CD8-positive, alpha-beta memory T cell (primary cell): ENCODE measurements at regions not wholly inside any gene's neighbourhood (a gene's known extent, or its start where the extent isn't known, plus 50 kb on each side); places are given as distances from the start of the nearest gene placed in this dataset.

Experiments used
- CTCF ChIA-PET: fragments of 350-600 bp; sonication (Branson Sonifier 250); formaldehyde crosslinking; loops from one replicate; lab custom pipeline; 2021; ENCODE audit warnings: antibody characterized with exemption; lab: Charles Lee
- POLR2A ChIA-PET: fragments of 350-600 bp; sonication (Branson Sonifier 250); formaldehyde crosslinking; loops from one replicate; lab custom pipeline; 2021; ENCODE audit warnings: antibody characterized with exemption; lab: Charles Lee
- DNase-seq, 5 donors: peaks; one replicate each; pipeline versions ENCODE4 v3.0.0 to v3.0.0-alpha.2; 2020 to 2022; ENCODE audit warnings: mixed read lengths in 1 of 5
- H3K27ac ChIP-seq: one replicate; pipeline ENCODE4 v1.7.0; 2013; ENCODE audit warnings: low read depth, mild to moderate bottlenecking, low read length, moderate library complexity
- H3K27me3 ChIP-seq: 2 replicates; pipeline ENCODE4 v1.7.0; 2013; ENCODE audit warnings: low read length, mild to moderate bottlenecking; ENCODE audit not compliant: insufficient read depth, poor library complexity, severe bottlenecking
- H3K36me3 ChIP-seq: 2 replicates; pipeline ENCODE4 v1.7.0; 2013; ENCODE audit warnings: mild to moderate bottlenecking, low read length, moderate library complexity; ENCODE audit not compliant: insufficient read depth
- H3K4me1 ChIP-seq: 2 replicates; pipeline ENCODE4 v1.7.0; 2013; ENCODE audit warnings: mild to moderate bottlenecking, low read length, moderate library complexity; ENCODE audit not compliant: insufficient read depth
- H3K4me3 ChIP-seq: 2 replicates; pipeline ENCODE4 v1.7.0; 2013; ENCODE audit warnings: mild to moderate bottlenecking, low read length
- H3K9me3 ChIP-seq: 2 replicates; pipeline ENCODE4 v1.7.0; 2013; ENCODE audit warnings: mild to moderate bottlenecking, low read length
- H3K27ac Mint-ChIP-seq, 8 donors: one replicate each; pipeline ENCODE4 v1.8.0; 2020 to 2021; ENCODE audit warnings: mixed read lengths in 8 of 8, mild to moderate bottlenecking in 6 of 8, inconsistent platforms in 3 of 8, moderate library complexity in 3 of 8
- H3K27me3 Mint-ChIP-seq, 2 donors: one replicate each; pipeline ENCODE4 v1.8.0; 2020 to 2021; ENCODE audit warnings: mixed read lengths in 2 of 2, mild to moderate bottlenecking in 1 of 2, moderate library complexity in 1 of 2
- H3K36me3 Mint-ChIP-seq, 3 donors: one replicate each; pipeline ENCODE4 v1.8.0; 2020 to 2021; ENCODE audit warnings: mixed read lengths in 3 of 3, inconsistent platforms in 1 of 3, mild to moderate bottlenecking in 1 of 3
- H3K4me1 Mint-ChIP-seq, 3 donors: one replicate each; pipeline ENCODE4 v1.8.0; 2020 to 2021; ENCODE audit warnings: mixed read lengths in 3 of 3, inconsistent platforms in 1 of 3, mild to moderate bottlenecking in 1 of 3
- H3K4me3 Mint-ChIP-seq, 7 donors: one replicate each; pipeline ENCODE4 v1.8.0; 2020 to 2021; ENCODE audit warnings: mixed read lengths in 7 of 7, mild to moderate bottlenecking in 6 of 7, moderate library complexity in 4 of 7, inconsistent platforms in 2 of 7
- H3K9me3 Mint-ChIP-seq, 5 donors: one replicate each; pipeline ENCODE4 v1.8.0; 2020 to 2022; ENCODE audit warnings: mixed read lengths in 5 of 5, mild to moderate bottlenecking in 3 of 5, moderate library complexity in 2 of 5, inconsistent platforms in 1 of 5

GRCh38 chr16:9610727-9611126, 519.3 kb downstream of the HAPSTR1 start:
- no peak for DNase-seq
- H3K4me3 ChIP-seq, result no peak overlapping the region
- H3K4me1 Mint-ChIP-seq, result no peaks in the 10 kb centered on the region
- peaks cover 0 to 3% (median 0%) of the 10 kb centered on the region in 5 donors for H3K9me3 Mint-ChIP-seq
- H3K9me3 ChIP-seq, result no peaks in the 10 kb centered on the region
- peaks cover 0 to 2% of the 10 kb centered on the region in 2 donors for H3K27me3 Mint-ChIP-seq
- ChIA-PET CTCF (no interaction called here), POLR2A (no interaction called here)
- no peak overlapping the region for H3K27ac ChIP-seq
- H3K4me1 ChIP-seq, result no peaks in the 10 kb centered on the region
- no peaks in the 10 kb centered on the region for H3K36me3 Mint-ChIP-seq
- no peaks in the 10 kb centered on the region for H3K36me3 ChIP-seq
- no peaks in the 10 kb centered on the region for H3K27me3 ChIP-seq
- H3K27ac Mint-ChIP-seq, result no peak overlapping the region
- no peak overlapping the region for H3K4me3 Mint-ChIP-seq

- H3K4me3 Mint-ChIP-seq, result no peak overlapping the region
- Histone ChIP-seq H3K27ac (no peak overlapping the region), H3K4me1 (no peaks in the 10 kb centered on the region), H3K27me3 (no peaks in the 10 kb centered on the region), H3K9me3 (no peaks in the 10 kb centered on the region), H3K36me3 (no peaks in the 10 kb centered on the region), H3K4me3 (no peak overlapping the region)
- CTCF ChIA-PET, result no interaction called here
- H3K4me1 Mint-ChIP-seq, result no peaks in the 10 kb centered on the region
- no peak overlapping the region for H3K27ac Mint-ChIP-seq
- H3K36me3 Mint-ChIP-seq, result no peaks in the 10 kb centered on the region
- POLR2A ChIA-PET, result no interaction called here
- DNase-seq, result no peak
- no peaks in the 10 kb centered on the region for H3K9me3 Mint-ChIP-seq
- H3K27me3 Mint-ChIP-seq, result peaks cover 0 to 2% of the 10 kb centered on the region in 2 donors
Measured at GRCh38 chr16:9612267-9612666, 520.8 kb downstream of the HAPSTR1 start.

- peaks cover 0 to 2% (median 0%) of the 10 kb centered on the region in 5 donors for H3K9me3 Mint-ChIP-seq
Measured at GRCh38 chr16:9614389-9614788, 522.9 kb downstream of the HAPSTR1 start.

GRCh38 chr16:9622268-9622667, 530.8 kb downstream of the HAPSTR1 start:
- H3K27ac ChIP-seq, result no peak overlapping the region
- no peaks in the 10 kb centered on the region for H3K9me3 ChIP-seq
- ChIA-PET POLR2A (no interaction called here), CTCF (no interaction called here)
- H3K4me3 Mint-ChIP-seq, result no peak overlapping the region
- no peaks in the 10 kb centered on the region for H3K36me3 ChIP-seq
- no peaks in the 10 kb centered on the region for H3K27me3 ChIP-seq
- H3K4me1 ChIP-seq, result no peaks in the 10 kb centered on the region
- no peak for DNase-seq
- peaks cover 0 to 5% (median 0%) of the 10 kb centered on the region in 5 donors for H3K9me3 Mint-ChIP-seq
- H3K27me3 Mint-ChIP-seq, result no peaks in the 10 kb centered on the region
- no peaks in the 10 kb centered on the region for H3K4me1 Mint-ChIP-seq
- no peak overlapping the region for H3K27ac Mint-ChIP-seq
- no peak overlapping the region for H3K4me3 ChIP-seq
- H3K36me3 Mint-ChIP-seq, result no peaks in the 10 kb centered on the region

More at GRCh38 chr16:9614389-9614788, 522.9 kb downstream of the HAPSTR1 start:
- H3K27me3 Mint-ChIP-seq, result peaks cover 0 to 2% of the 10 kb centered on the region in 2 donors
- ChIA-PET CTCF (no interaction called here), POLR2A (no interaction called here)
- H3K27ac Mint-ChIP-seq, result no peak overlapping the region
- DNase-seq, result no peak
- no peak overlapping the region for H3K27ac ChIP-seq
- no peaks in the 10 kb centered on the region for H3K27me3 ChIP-seq
- no peaks in the 10 kb centered on the region for H3K36me3 ChIP-seq
- no peak overlapping the region for H3K4me3 Mint-ChIP-seq
- H3K36me3 Mint-ChIP-seq, result no peaks in the 10 kb centered on the region
- H3K4me1 Mint-ChIP-seq, result no peaks in the 10 kb centered on the region
- no peaks in the 10 kb centered on the region for H3K4me1 ChIP-seq
- H3K4me3 ChIP-seq, result no peak overlapping the region
- H3K9me3 ChIP-seq, result no peaks in the 10 kb centered on the region

- Histone ChIP-seq H3K27ac (no peak overlapping the region), H3K4me3 (no peak overlapping the region), H3K4me1 (no peaks in the 10 kb centered on the region), H3K36me3 (no peaks in the 10 kb centered on the region), H3K9me3 (no peaks in the 10 kb centered on the region), H3K27me3 (no peaks in the 10 kb centered on the region)
- H3K4me3 Mint-ChIP-seq, result no peak overlapping the region
- H3K27ac Mint-ChIP-seq, result no peak overlapping the region
- no peaks in the 10 kb centered on the region for H3K36me3 Mint-ChIP-seq
- no peaks in the 10 kb centered on the region for H3K4me1 Mint-ChIP-seq
- ChIA-PET CTCF (no interaction called here), POLR2A (no interaction called here)
- H3K9me3 Mint-ChIP-seq, result peaks cover 0 to 5% (median 0%) of the 10 kb centered on the region in 5 donors
- DNase-seq, result no peak
- H3K27me3 Mint-ChIP-seq, result no peaks in the 10 kb centered on the region
Measured at GRCh38 chr16:9625122-9625521, 533.7 kb downstream of the HAPSTR1 start.

- Mint-ChIP-seq H3K9me3 (peaks cover 0 to 3% (median 0%) of the 10 kb centered on the region in 5 donors), H3K27me3 (no peaks in the 10 kb centered on the region), H3K36me3 (no peaks in the 10 kb centered on the region), H3K27ac (no peak overlapping the region), H3K4me1 (no peaks in the 10 kb centered on the region), H3K4me3 (no peak overlapping the region)
- Histone ChIP-seq H3K27ac (no peak overlapping the region), H3K36me3 (no peaks in the 10 kb centered on the region), H3K4me3 (no peak overlapping the region), H3K27me3 (no peaks in the 10 kb centered on the region), H3K4me1 (no peaks in the 10 kb centered on the region), H3K9me3 (no peaks in the 10 kb centered on the region)
- CTCF ChIA-PET, result no interaction called here
- DNase-seq, result no peak
- POLR2A ChIA-PET, result no interaction called here
Measured at GRCh38 chr16:9627427-9627826, 536.0 kb downstream of the HAPSTR1 start.

GRCh38 chr16:9630119-9630518, 538.7 kb downstream of the HAPSTR1 start:
- Histone ChIP-seq H3K27me3 (no peaks in the 10 kb centered on the region), H3K9me3 (no peaks in the 10 kb centered on the region), H3K4me1 (no peaks in the 10 kb centered on the region), H3K36me3 (no peaks in the 10 kb centered on the region), H3K4me3 (no peak overlapping the region), H3K27ac (no peak overlapping the region)
- DNase-seq, result no peak
- ChIA-PET CTCF (no interaction called here), POLR2A (no interaction called here)
- H3K4me3 Mint-ChIP-seq, result no peak overlapping the region
- peaks cover 0 to 7% (median 0%) of the 10 kb centered on the region in 5 donors for H3K9me3 Mint-ChIP-seq
- no peaks in the 10 kb centered on the region for H3K4me1 Mint-ChIP-seq
- no peaks in the 10 kb centered on the region for H3K27me3 Mint-ChIP-seq
- H3K27ac Mint-ChIP-seq, result no peak overlapping the region
- H3K36me3 Mint-ChIP-seq, result no peaks in the 10 kb centered on the region

GRCh38 chr16:9630985-9631384, 539.5 kb downstream of the HAPSTR1 start:
- Histone ChIP-seq H3K4me1 (no peaks in the 10 kb centered on the region), H3K36me3 (no peaks in the 10 kb centered on the region), H3K27me3 (no peaks in the 10 kb centered on the region), H3K9me3 (no peaks in the 10 kb centered on the region), H3K27ac (no peak overlapping the region), H3K4me3 (no peak overlapping the region)
- Mint-ChIP-seq H3K4me3 (no peak overlapping the region), H3K9me3 (peaks cover 0 to 12% (median 0%) of the 10 kb centered on the region in 5 donors), H3K27me3 (no peaks in the 10 kb centered on the region), H3K27ac (no peak overlapping the region), H3K4me1 (no peaks in the 10 kb centered on the region), H3K36me3 (no peaks in the 10 kb centered on the region)
- CTCF ChIA-PET, result no interaction called here
- DNase-seq, result no peak
- POLR2A ChIA-PET, result no interaction called here

- no peaks in the 10 kb centered on the region for H3K36me3 Mint-ChIP-seq
- no peak for DNase-seq
- H3K27ac Mint-ChIP-seq, result no peak overlapping the region
- H3K9me3 Mint-ChIP-seq, result peaks cover 0 to 12% (median 2%) of the 10 kb centered on the region in 5 donors
- CTCF ChIA-PET, result no interaction called here
- H3K4me1 Mint-ChIP-seq, result no peaks in the 10 kb centered on the region
- POLR2A ChIA-PET, result no interaction called here
- Histone ChIP-seq H3K27me3 (no peaks in the 10 kb centered on the region), H3K9me3 (no peaks in the 10 kb centered on the region), H3K4me1 (no peaks in the 10 kb centered on the region), H3K36me3 (no peaks in the 10 kb centered on the region), H3K4me3 (no peak overlapping the region), H3K27ac (no peak overlapping the region)
- no peak overlapping the region for H3K4me3 Mint-ChIP-seq
- no peaks in the 10 kb centered on the region for H3K27me3 Mint-ChIP-seq
Measured at GRCh38 chr16:9633844-9634243, 542.4 kb downstream of the HAPSTR1 start.
